Spleen (tissue), 7 donors: ENCODE measurements at regions not wholly inside any gene's neighbourhood (a gene's known extent, or its start where the extent isn't known, plus 50 kb on each side); places are given as distances from the start of the nearest gene placed in this dataset.

Experiments
- CTCF ChIP-seq, 11 experiments: fragments of 200-600 bp in 7 of 11; fragments of 450-650 bp in 4 of 11; sonication (generic) in 4 of 11; IDR thresholded peaks in 8 of 11; conservative IDR thresholded peaks in 3 of 11; 1 replicate in 7 of 11; 2 replicates in 4 of 11; pipeline versions ENCODE4 v1.4.0 to v1.8.0; 2016 to 2021; ENCODE audit warnings: antibody characterized with exemption in 11 of 11, inconsistent platforms in 4 of 11, mild to moderate bottlenecking in 1 of 11
- POLR2A ChIP-seq, 3 donors: fragments of 450-650 bp; IDR thresholded peaks; one replicate each; pipeline ENCODE4 v1.5.1; 2017; ENCODE audit warnings: antibody characterized with exemption in 3 of 3, mild to moderate bottlenecking in 1 of 3
- POLR2AphosphoS5 ChIP-seq, 3 donors: sonication (generic); formaldehyde crosslinking; IDR thresholded peaks; one replicate each; pipeline ENCODE4 v1.5.1; 2017; ENCODE audit warnings: antibody characterized with exemption in 3 of 3
- donor health status: DM: no; HTN: no; CAD: no; lungs with moderate emphysema.
- donor health status: DM: no; HTN: no; CAD: no.
- donor health status: DM: no; HTN: no; CAD: no.

GRCh38 chr5:67774786-67775185, 440.8 kb upstream of the PIK3R1 start:
- TF ChIP-seq CTCF (IDR thresholded peaks at IDR 0.05 in 8 of 11, conservative IDR thresholded peaks at IDR 0.05 in 3 of 11) (no peak), POLR2A (IDR thresholded peaks at IDR 0.05) (no peak), POLR2AphosphoS5 (IDR thresholded peaks at IDR 0.05) (no peak)
